HCT116 (cell line): ENCODE measurements at regions not wholly inside any gene's neighbourhood (a gene's known extent, or its start where the extent isn't known, plus 50 kb on each side); places are given as distances from the start of the nearest gene placed in this dataset.

Source experiments
- ATAC-seq: fragments of 200-7000 bp; cut with Tn5 transposase; 2 replicates; pipeline ENCODE4 v1.9.1; 2020; ENCODE audit warnings: mild to moderate bottlenecking, moderate library complexity
- BruUV-seq: library from RNA; stranded (reverse); fragments of 400-500 nt; replicated peaks from 2 replicates; lab custom pipeline; 2021; lab: Mats Ljungman, UMichigan
- CTCF ChIA-PET: fragments of 300-600 bp; sonication (Branson Sonifier 250); formaldehyde crosslinking; loops from one replicate; lab custom pipeline; 2021; ENCODE audit warnings: antibody characterized with exemption; lab: Charles Lee
- POLR2A ChIA-PET: fragments of 300-600, 350-600 bp; sonication (Branson Sonifier 250); formaldehyde crosslinking; loops from one replicate; lab custom pipeline; 2021; ENCODE audit warnings: antibody characterized with exemption; lab: Charles Lee
- RAD21 ChIA-PET, 2 experiments: fragments of 300-600 bp; sonication (Branson Sonifier 250); formaldehyde crosslinking; loops; one replicate each; lab custom pipeline; 2023; ENCODE audit warnings: low total read pairs in 2 of 2; ENCODE audit not compliant: uncharacterized antibody in 2 of 2, unreplicated experiment in 2 of 2, low non-redundant PET in 1 of 2; lab: Charles Lee
- DNase-seq: peaks from one replicate; pipeline ENCODE4 v3.0.0-alpha.2; 2010; ENCODE audit warnings: low read depth, low spot score
- H2AFZ ChIP-seq: fragments of 200-600 bp; shearing (Covaris generic), sonication (generic); 2 replicates; pipeline ENCODE4 v1.6.1; 2017; ENCODE audit warnings: low read depth, mixed run types, mixed read lengths, antibody characterized with exemption, low read length; ENCODE audit not compliant: poor library complexity, severe bottlenecking
- H3K27ac ChIP-seq: 2 replicates; pipeline ENCODE4 v1.5.1; 2012; ENCODE audit warnings: low read depth, low read length
- H3K27me3 ChIP-seq: fragments of 200-600 bp; sonication (generic); 2 replicates; pipeline ENCODE4 v1.6.1; 2016; ENCODE audit warnings: mixed run types, low read length, mixed read lengths; ENCODE audit not compliant: insufficient read depth
- H3K36me3 ChIP-seq, 2 experiments: fragments of 200-500 bp in 1 of 2; fragments of 200-600 bp in 1 of 2; sonication (Bioruptor generic) in 1 of 2; sonication (generic) in 1 of 2; 2 replicates each; pipeline versions ENCODE4 v1.5.1 to v1.6.1; 2014 to 2016; ENCODE audit warnings: low read length in 2 of 2, inconsistent platforms in 1 of 2, mixed read lengths in 1 of 2, mixed run types in 1 of 2; ENCODE audit not compliant: insufficient read depth in 2 of 2, control insufficient read depth in 1 of 2
- H3K4me1 ChIP-seq, 2 experiments: fragments of 200-600 bp in 1 of 2; sonication (generic) in 1 of 2; 2 replicates each; pipeline versions ENCODE4 v1.5.1 to v1.6.1; 2012 to 2017; ENCODE audit warnings: low read length in 2 of 2, inconsistent platforms in 1 of 2, mild to moderate bottlenecking in 1 of 2, mixed read lengths in 1 of 2, mixed run types in 1 of 2, moderate library complexity in 1 of 2; ENCODE audit not compliant: insufficient read depth in 2 of 2, control insufficient read depth in 1 of 2
- H3K4me2 ChIP-seq: fragments of 200-600 bp; sonication (generic); 2 replicates; pipeline ENCODE4 v1.6.1; 2017; ENCODE audit warnings: mixed run types, low read length, mixed read lengths
- H3K4me3 ChIP-seq, 2 experiments: fragments of 200-600 bp in 1 of 2; sonication (generic) in 1 of 2; replicated peaks in 1 of 2; 2 replicates each; pipeline ENCODE4 v1.5.1; 2011 to 2016; ENCODE audit warnings: low read length in 2 of 2, control low read depth in 1 of 2, low read depth in 1 of 2, mild to moderate bottlenecking in 1 of 2, mixed read lengths in 1 of 2, mixed run types in 1 of 2
- H3K79me2 ChIP-seq: fragments of 200-600 bp; sonication (generic); 2 replicates; pipeline ENCODE4 v1.6.1; 2017; ENCODE audit warnings: mild to moderate bottlenecking, mixed run types, low read length, moderate library complexity, mixed read lengths; ENCODE audit not compliant: insufficient read depth
- H3K9ac ChIP-seq: fragments of 200-600 bp; sonication (generic); 2 replicates; pipeline ENCODE4 v1.6.1; 2016; ENCODE audit warnings: low read length, mixed read lengths
- H3K9me2 ChIP-seq: fragments of 200-600 bp; sonication (generic), shearing (Covaris generic); 2 replicates; pipeline ENCODE4 v1.6.1; 2017; ENCODE audit warnings: mixed run types, mild to moderate bottlenecking, moderate library complexity; ENCODE audit not compliant: insufficient read depth
- H3K9me3 ChIP-seq, 2 experiments: fragments of 200-500 bp in 1 of 2; fragments of 200-600 bp in 1 of 2; sonication (Bioruptor generic) in 1 of 2; sonication (generic) in 1 of 2; 2 replicates each; pipeline ENCODE4 v1.6.1; 2014 to 2017; ENCODE audit warnings: low read length in 2 of 2, mixed read lengths in 2 of 2, inconsistent platforms in 1 of 2, low read depth in 1 of 2, mild to moderate bottlenecking in 1 of 2, mixed run types in 1 of 2, moderate library complexity in 1 of 2; ENCODE audit not compliant: control insufficient read depth in 1 of 2, insufficient read depth in 1 of 2
- H4K20me1 ChIP-seq: fragments of 200-600 bp; sonication (generic), shearing (Covaris generic); 2 replicates; pipeline ENCODE4 v1.6.1; 2017; ENCODE audit warnings: mixed run types, mild to moderate bottlenecking, moderate library complexity; ENCODE audit not compliant: insufficient read depth
- CEBPB ChIP-seq: IDR thresholded peaks from 2 replicates; pipeline ENCODE4 v1.6.1; 2012; ENCODE audit warnings: low read depth
- EGR1 ChIP-seq: IDR thresholded peaks from 2 replicates; pipeline ENCODE4 v1.6.1; 2012; ENCODE audit warnings: low read depth
- ELF1 ChIP-seq: IDR thresholded peaks from 2 replicates; pipeline ENCODE4 v1.6.1; 2012; ENCODE audit warnings: low read depth, borderline replicate concordance
- EZH2phosphoT487 ChIP-seq: fragments of 200-600 bp; IDR thresholded peaks from 2 replicates; pipeline ENCODE4 v1.6.1; 2018; ENCODE audit warnings: antibody characterized with exemption, borderline replicate concordance
- FOSL1 ChIP-seq: IDR thresholded peaks from 2 replicates; pipeline ENCODE4 v1.6.1; 2012; ENCODE audit warnings: low read depth
- MAX ChIP-seq: IDR thresholded peaks from 2 replicates; pipeline ENCODE4 v1.6.1; 2012
- RAD21 ChIP-seq: IDR thresholded peaks from 2 replicates; pipeline ENCODE4 v1.6.1; 2012; ENCODE audit warnings: low read depth, mild to moderate bottlenecking
- SIN3A ChIP-seq: IDR thresholded peaks from 2 replicates; pipeline ENCODE4 v1.6.1; 2012; ENCODE audit warnings: low read depth
- SP1 ChIP-seq: IDR thresholded peaks from 2 replicates; pipeline ENCODE4 v1.6.1; 2012; ENCODE audit warnings: low read depth
- SRF ChIP-seq: IDR thresholded peaks from 2 replicates; pipeline ENCODE4 v1.6.1; 2012; ENCODE audit warnings: low read depth
- YY1 ChIP-seq: IDR thresholded peaks from 2 replicates; pipeline ENCODE4 v1.6.1; 2011; ENCODE audit warnings: low read length, low read depth, moderate library complexity, mild to moderate bottlenecking; ENCODE audit not compliant: insufficient replicate concordance; ENCODE audit errors: extremely low read depth
- ZBTB33 ChIP-seq: IDR thresholded peaks from 2 replicates; pipeline ENCODE4 v1.6.1; 2011; ENCODE audit warnings: mild to moderate bottlenecking, low read length, moderate library complexity; ENCODE audit not compliant: insufficient replicate concordance; ENCODE audit errors: extremely low read depth
- ZFX ChIP-seq: fragments of 450-650 bp; IDR thresholded peaks from 2 replicates; pipeline ENCODE4 v1.6.1; 2017
- ZNF274 ChIP-seq: fragments of 200-500 bp; sonication (Bioruptor generic); IDR thresholded peaks from 2 replicates; pipeline ENCODE4 v1.6.1; 2014; ENCODE audit warnings: mild to moderate bottlenecking, low read depth, low read length, inconsistent platforms
- intact Hi-C: fragments of 100-400 bp; cut with micrococcal nuclease; formaldehyde crosslinking; loops from 2 replicates; pipeline ENCODE4 v1.10.0; 2022

- ATAC-seq (no peak), DNase-seq (no peak)
- Histone ChIP-seq H3K27me3 (no peaks in the 10 kb centered on the region), H3K79me2 (no peaks in the 10 kb centered on the region), H3K9me3 (peaks cover 0 to 6% of the 10 kb centered on the region in 2 experiments; a peak in 2 of 4 replicates), H3K4me1 (no peaks in the 10 kb centered on the region), H3K4me3 (no peak overlapping the region), H2AFZ (no peak overlapping the region), H4K20me1 (no peaks in the 10 kb centered on the region), H3K9me2 (no peaks in the 10 kb centered on the region), H3K4me2 (no peak overlapping the region), H3K9ac (no peak overlapping the region), H3K27ac (no peak overlapping the region), H3K36me3 (no peaks in the 10 kb centered on the region)
- no TSS peak for BruUV-seq
- TF ChIP-seq SIN3A, result no peak
- TF ChIP-seq CEBPB, result no peak
- no peak for TF ChIP-seq EZH2phosphoT487
- no peak for TF ChIP-seq ELF1
- no peak for TF ChIP-seq EGR1
- no peak for TF ChIP-seq YY1
- no peak for TF ChIP-seq ZBTB33
- no peak for TF ChIP-seq ZFX
- TF ChIP-seq FOSL1, result no peak
- TF ChIP-seq MAX, result no peak
- no peak for TF ChIP-seq SRF
- no peak for TF ChIP-seq ZNF274
- TF ChIP-seq RAD21, result no peak
- TF ChIP-seq SP1, result no peak
- POLR2A ChIA-PET, result no interaction called here
- RAD21 ChIA-PET, result no interaction called here
- CTCF ChIA-PET, result no interaction called here
- intact Hi-C loops, result no loop called here
Measured at GRCh38 chr13:68057836-68058235, 827.7 kb upstream of the PCDH9 start.
